Upper lobe of right lung (tissue), 1 donor: ENCODE measurements at regions not wholly inside any gene's neighbourhood (a gene's known extent, or its start where the extent isn't known, plus 50 kb on each side); places are given as distances from the start of the nearest gene placed in this dataset.

Experiments
- ATAC-seq: fragments of 200-7000 bp; cut with Tn5 transposase; one replicate; pipeline ENCODE4 v1.9.1; 2020; ENCODE audit warnings: mild to moderate bottlenecking, moderate library complexity
- DNase-seq: peaks from one replicate; pipeline ENCODE4 v3.0.0-alpha.2; 2020
- H3K27ac ChIP-seq: fragments of 200-600 bp; one replicate; pipeline ENCODE4 v1.8.0; 2022
- H3K27me3 ChIP-seq: fragments of 200-600 bp; one replicate; pipeline ENCODE4 v1.8.0; 2022; ENCODE audit warnings: mild to moderate bottlenecking
- H3K36me3 ChIP-seq: fragments of 200-600 bp; one replicate; pipeline ENCODE4 v1.8.0; 2022
- H3K4me1 ChIP-seq: fragments of 200-600 bp; one replicate; pipeline ENCODE4 v1.8.0; 2022
- H3K4me3 ChIP-seq: fragments of 200-600 bp; one replicate; pipeline ENCODE4 v1.8.0; 2022; ENCODE audit warnings: mild to moderate bottlenecking
- H3K9me3 ChIP-seq: fragments of 200-600 bp; one replicate; pipeline ENCODE4 v1.8.0; 2022
- intact Hi-C: fragments of 100-400 bp; cut with DNase I; formaldehyde crosslinking; loops from one replicate; pipeline ENCODE4 v1.11.0; 2022
- TF ChIP-seq, protein P1 (sequence below): fragments of 200-600 bp; IDR thresholded peaks from one replicate; pipeline ENCODE4 v1.8.0; 2022; ENCODE audit warnings: antibody characterized with exemption
- donor health status: DM: no; HTN: yes; CAD: no; lungs with severe emphysema.

DNA sequence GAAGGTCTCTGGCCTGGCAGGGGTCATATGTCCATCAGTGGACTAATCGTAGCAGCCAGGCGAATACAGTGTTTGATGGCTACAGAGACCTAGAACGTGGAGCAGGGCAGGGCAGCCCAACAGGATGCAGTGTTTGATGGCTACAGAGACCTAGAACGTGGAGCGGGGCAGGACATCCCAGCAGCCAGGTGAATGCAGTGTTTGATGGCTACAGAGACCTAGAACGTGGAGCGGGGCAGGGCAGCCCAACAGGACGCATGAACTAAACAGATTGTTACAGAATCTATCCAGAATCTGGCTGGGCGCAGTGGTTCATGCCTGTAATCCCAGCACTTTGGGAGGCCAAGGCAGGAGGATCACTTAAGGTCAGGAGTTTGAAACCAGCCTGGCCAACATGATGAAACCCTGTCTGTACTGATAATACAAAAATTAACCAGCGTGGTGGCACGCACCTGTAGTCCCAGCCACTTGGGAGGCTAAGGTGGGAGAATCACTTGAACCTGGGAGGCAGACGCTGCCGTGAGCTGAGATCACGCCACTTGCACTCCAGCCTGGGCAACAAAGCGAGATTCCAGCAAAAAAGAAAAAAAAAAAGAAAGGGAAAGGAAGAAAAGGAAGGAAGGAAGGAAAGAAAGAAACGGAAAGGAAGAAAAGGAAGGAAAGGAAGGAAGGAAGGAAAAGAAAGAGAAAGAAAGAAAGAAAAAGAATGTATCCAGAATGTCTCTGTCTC is 65.2 kb upstream of the RPH3AL start:
- ATAC-seq (no peak), DNase-seq (no peak)
- no peak overlapping the region for H3K4me3 ChIP-seq
- TF ChIP-seq, protein P1, sequence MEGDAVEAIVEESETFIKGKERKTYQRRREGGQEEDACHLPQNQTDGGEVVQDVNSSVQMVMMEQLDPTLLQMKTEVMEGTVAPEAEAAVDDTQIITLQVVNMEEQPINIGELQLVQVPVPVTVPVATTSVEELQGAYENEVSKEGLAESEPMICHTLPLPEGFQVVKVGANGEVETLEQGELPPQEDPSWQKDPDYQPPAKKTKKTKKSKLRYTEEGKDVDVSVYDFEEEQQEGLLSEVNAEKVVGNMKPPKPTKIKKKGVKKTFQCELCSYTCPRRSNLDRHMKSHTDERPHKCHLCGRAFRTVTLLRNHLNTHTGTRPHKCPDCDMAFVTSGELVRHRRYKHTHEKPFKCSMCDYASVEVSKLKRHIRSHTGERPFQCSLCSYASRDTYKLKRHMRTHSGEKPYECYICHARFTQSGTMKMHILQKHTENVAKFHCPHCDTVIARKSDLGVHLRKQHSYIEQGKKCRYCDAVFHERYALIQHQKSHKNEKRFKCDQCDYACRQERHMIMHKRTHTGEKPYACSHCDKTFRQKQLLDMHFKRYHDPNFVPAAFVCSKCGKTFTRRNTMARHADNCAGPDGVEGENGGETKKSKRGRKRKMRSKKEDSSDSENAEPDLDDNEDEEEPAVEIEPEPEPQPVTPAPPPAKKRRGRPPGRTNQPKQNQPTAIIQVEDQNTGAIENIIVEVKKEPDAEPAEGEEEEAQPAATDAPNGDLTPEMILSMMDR: no peak
- intact Hi-C loops: no loop called here
- H3K4me1 ChIP-seq: peaks cover under 1% of the 10 kb centered on the region
- no peaks in the 10 kb centered on the region for H3K27me3 ChIP-seq
- H3K27ac ChIP-seq: no peak overlapping the region
- H3K36me3 ChIP-seq: no peaks in the 10 kb centered on the region
- H3K9me3 ChIP-seq: no peaks in the 10 kb centered on the region

- intact Hi-C loops: no loop called here
- no peaks in the 10 kb centered on the region for H3K36me3 ChIP-seq
- H3K4me1 ChIP-seq: peaks cover 13% of the 10 kb centered on the region
- peak overlapping the region; percentile 55 for H3K27ac ChIP-seq
- H3K27me3 ChIP-seq: no peaks in the 10 kb centered on the region
- TF ChIP-seq, protein P1: no peak
- no peaks in the 10 kb centered on the region for H3K9me3 ChIP-seq
- H3K4me3 ChIP-seq: peak overlapping the region; percentile 10
- ATAC-seq: no peak
- DNase-seq: no peak
These were observed 63.9 kb upstream of the RPH3AL start for GRCh38 chr17:416293-417206.

- TF ChIP-seq, protein P1: no peak
- DNase-seq: no peak
These were observed 61.2 kb upstream of the RPH3AL start for GRCh38 chr17:413706-414380.

DNA sequence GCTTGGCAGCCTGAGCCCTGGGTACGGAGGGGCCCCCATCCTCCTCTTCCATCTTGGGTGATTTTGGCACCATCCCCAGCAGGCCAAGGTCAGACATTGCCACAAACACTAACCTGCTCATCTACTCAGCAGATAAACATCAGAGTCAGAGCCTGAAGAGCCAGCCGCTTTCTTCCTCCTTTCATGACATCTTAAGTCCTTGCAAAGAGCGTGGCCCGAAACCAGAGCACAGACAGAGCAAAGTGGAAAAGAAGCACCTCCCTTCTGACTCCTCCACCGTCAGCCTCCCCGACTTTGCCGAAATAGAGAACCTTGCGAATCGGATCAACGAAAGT is 60.4 kb upstream of the RPH3AL start:
- H3K27ac ChIP-seq: no peak overlapping the region
- TF ChIP-seq, protein P1: no peak
- DNase-seq: no peak
- intact Hi-C loops: loop anchor here (5.0 kb wide), 1 partner anchor 284 kb away; no protein-coding TSS in a partner anchor
- no peaks in the 10 kb centered on the region for H3K9me3 ChIP-seq
- H3K4me3 ChIP-seq: no peak overlapping the region
- ATAC-seq: no peak
- H3K4me1 ChIP-seq: peaks cover 23% of the 10 kb centered on the region
- H3K27me3 ChIP-seq: no peaks in the 10 kb centered on the region
- H3K36me3 ChIP-seq: no peaks in the 10 kb centered on the region

More at GRCh38 chr17:413706-414380, 61.2 kb upstream of the RPH3AL start:
- peaks cover 23% of the 10 kb centered on the region for H3K4me1 ChIP-seq
- no peaks in the 10 kb centered on the region for H3K27me3 ChIP-seq
- H3K9me3 ChIP-seq: no peaks in the 10 kb centered on the region
- intact Hi-C loops: loop anchor here (5.0 kb wide), 1 partner anchor 283 kb away; no protein-coding TSS in a partner anchor
- ATAC-seq: no peak
- H3K4me3 ChIP-seq: no peak overlapping the region
- no peak overlapping the region for H3K27ac ChIP-seq
- no peaks in the 10 kb centered on the region for H3K36me3 ChIP-seq

DNA sequence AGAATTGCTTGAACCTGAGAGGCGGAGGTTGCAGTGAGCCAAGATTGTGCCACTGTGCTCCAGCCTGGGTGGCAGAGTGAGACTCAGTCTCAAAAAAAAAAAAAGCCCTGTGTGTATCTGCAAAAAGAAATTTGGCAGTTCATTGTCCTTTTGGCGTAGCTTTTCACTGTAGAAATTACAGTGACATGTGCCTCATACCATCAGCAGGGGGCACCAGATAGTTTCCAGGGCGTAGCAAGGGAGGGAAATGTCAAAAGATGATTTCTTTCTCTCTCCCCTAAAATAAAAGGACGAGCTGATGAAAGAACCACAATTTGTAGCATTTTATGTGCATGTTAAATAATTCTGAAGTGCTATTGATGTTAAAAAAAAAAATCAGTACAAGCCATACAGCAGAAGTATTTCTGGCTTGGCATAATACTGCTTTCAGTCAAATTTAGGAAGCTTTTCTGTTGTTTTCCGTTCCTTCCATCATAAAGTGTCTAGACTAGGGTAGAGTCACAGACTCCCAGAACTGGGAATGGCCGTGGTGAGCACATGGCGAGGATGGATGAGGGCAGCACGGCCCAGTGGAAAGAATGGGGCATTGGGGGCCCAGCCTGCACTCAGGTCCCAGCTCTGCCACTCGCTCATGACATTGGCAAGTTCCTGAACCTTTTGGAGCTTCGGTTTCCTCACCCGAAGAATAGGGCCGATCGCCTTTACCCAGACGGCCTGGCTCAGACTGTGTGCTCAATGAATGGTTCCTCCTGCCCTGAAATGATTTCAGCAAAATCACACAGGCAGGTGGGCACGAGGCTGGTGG is 59.8 kb upstream of the RPH3AL start:
- H3K36me3 ChIP-seq: no peaks in the 10 kb centered on the region
- intact Hi-C loops: loop anchor here (5.0 kb wide), 1 partner anchor 285 kb away; no protein-coding TSS in a partner anchor
- H3K9me3 ChIP-seq: no peaks in the 10 kb centered on the region
- H3K4me1 ChIP-seq: peaks cover 23% of the 10 kb centered on the region
- TF ChIP-seq, protein P1: peak; percentile 83
- no peak overlapping the region for H3K4me3 ChIP-seq
- ATAC-seq (peak; percentile 41), DNase-seq (no peak)
- no peak overlapping the region for H3K27ac ChIP-seq
- H3K27me3 ChIP-seq: no peaks in the 10 kb centered on the region
